Sigmoid colon (tissue), 4 donors: ENCODE measurements at regions not wholly inside any gene's neighbourhood (a gene's known extent, or its start where the extent isn't known, plus 50 kb on each side); places are given as distances from the start of the nearest gene placed in this dataset.

Source experiments
- CTCF ChIP-seq, 4 experiments: fragments of 450-650 bp in 3 of 4; fragments of 200-600 bp in 1 of 4; IDR thresholded peaks; one replicate each; pipeline ENCODE4 v1.5.1; 2016 to 2019; ENCODE audit warnings: antibody characterized with exemption in 4 of 4, mild to moderate bottlenecking in 3 of 4, moderate library complexity in 2 of 4
- EP300 ChIP-seq, 4 donors: sonication (generic); formaldehyde crosslinking; IDR thresholded peaks; one replicate each; pipeline ENCODE4 v1.6.1; 2017; ENCODE audit warnings: antibody characterized with exemption in 4 of 4
- POLR2A ChIP-seq, 2 donors: fragments of 450-650 bp; IDR thresholded peaks; one replicate each; pipeline ENCODE4 v1.6.1; 2016; ENCODE audit warnings: antibody characterized with exemption in 2 of 2, mild to moderate bottlenecking in 2 of 2, moderate library complexity in 2 of 2
- POLR2AphosphoS5 ChIP-seq, 4 donors: sonication (generic); formaldehyde crosslinking; IDR thresholded peaks; one replicate each; pipeline ENCODE4 v1.6.1; 2017; ENCODE audit warnings: antibody characterized with exemption in 4 of 4

GRCh38 chr3:13163848-13164382 lies 90.7 kb upstream of the IQSEC1 start:
- TF ChIP-seq CTCF (IDR thresholded peaks at IDR 0.05) (no peak), POLR2AphosphoS5 (IDR thresholded peaks at IDR 0.05) (no peak), POLR2A (IDR thresholded peaks at IDR 0.05) (no peak), EP300 (IDR thresholded peaks at IDR 0.05) (no peak)
